HepG2 (cell line): ENCODE measurements at regions not wholly inside any gene's neighbourhood (a gene's known extent, or its start where the extent isn't known, plus 50 kb on each side); places are given as distances from the start of the nearest gene placed in this dataset.

ENCODE experiments used
- STAG1 ChIP-seq: sonication (generic); formaldehyde crosslinking; IDR thresholded peaks from 2 replicates; pipeline ENCODE4 v1.4.0; 2020; ENCODE audit warnings: missing genetic modification reagents
- TMF1 ChIP-seq: sonication (generic); formaldehyde crosslinking; IDR thresholded peaks from 2 replicates; pipeline ENCODE4 v1.8.1; 2022; ENCODE audit warnings: low read depth, missing genetic modification reagents
- ZNF124 ChIP-seq: sonication (generic); formaldehyde crosslinking; IDR thresholded peaks from 2 replicates; pipeline ENCODE4 v1.4.0; 2020; ENCODE audit warnings: missing genetic modification reagents

GRCh38 chr17:36690190-36690589 lies 88.8 kb downstream of the MRM1 start:
- TF ChIP-seq STAG1 (CRISPR knock-in tag): no peak
- TF ChIP-seq ZNF124 (CRISPR knock-in tag): no peak
- TF ChIP-seq TMF1 (CRISPR knock-in tag): no peak
